ENCODE measurements at regions not wholly inside any gene's neighbourhood (a gene's known extent, or its start where the extent isn't known, plus 50 kb on each side); places are given as distances from the start of the nearest gene placed in this dataset.
"Not testable (repeated sequence)": the region's sequence is repeated elsewhere in the genome, so short reads cannot be mapped to it uniquely, and the experiment has no call there.

DNA sequence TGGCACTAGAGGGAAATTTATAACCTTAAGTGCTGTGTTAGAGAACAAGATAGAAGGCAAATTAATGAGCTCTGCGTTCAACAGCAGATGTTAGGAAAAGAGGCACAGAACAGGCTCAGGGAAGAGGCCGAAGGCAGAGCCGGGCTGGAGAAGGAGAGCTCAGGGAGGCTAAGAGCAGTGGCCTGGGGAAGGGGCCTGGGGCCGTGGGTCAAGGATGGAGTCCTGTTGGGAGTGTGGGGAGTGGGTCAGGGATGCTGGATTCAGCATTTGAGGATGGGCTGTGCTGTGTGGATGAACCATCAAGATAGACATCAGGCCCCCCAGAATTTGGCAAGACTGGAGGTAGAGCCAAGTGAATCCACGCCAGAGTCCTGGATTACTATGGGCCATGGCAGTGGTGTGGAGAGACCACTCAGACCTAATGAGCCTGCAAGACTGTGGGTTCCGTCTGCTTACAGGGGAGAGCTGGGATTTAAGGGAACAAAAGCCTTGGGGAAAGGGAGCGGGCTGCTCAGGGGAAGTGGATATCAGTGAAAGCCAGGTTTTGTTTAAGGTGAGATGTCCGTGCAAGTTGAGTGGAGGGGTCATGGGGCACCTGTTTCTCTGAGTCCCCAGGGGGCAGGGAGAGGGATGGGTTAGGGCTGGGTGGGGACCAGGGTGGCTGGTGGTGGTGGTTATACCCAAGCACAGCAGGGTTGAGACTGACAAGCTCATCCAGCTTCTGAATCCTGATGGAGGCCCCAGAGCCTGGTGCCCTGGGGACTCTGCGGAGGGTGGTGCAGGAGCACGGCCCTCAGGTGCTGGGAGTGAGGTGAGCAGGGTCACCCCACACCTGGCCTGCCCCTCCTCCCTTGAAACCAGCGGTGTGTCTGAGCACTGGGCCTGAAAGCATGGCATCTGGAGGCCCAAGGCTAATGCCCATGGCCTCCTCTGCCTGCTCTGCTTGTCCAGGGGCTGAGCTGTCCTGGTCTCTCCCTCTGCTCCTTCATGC lies 101.7 kb downstream of the BMS1 start:
- H3K4me1 Mint-ChIP-seq: no peaks in the 10 kb centered on the region
- no peak for DNase-seq
- peaks cover 3% of the 10 kb centered on the region for H3K36me3 Mint-ChIP-seq
- H3K4me3 Mint-ChIP-seq: no peak overlapping the region
- no peak overlapping the region for H3K27ac Mint-ChIP-seq
- H3K9me3 Mint-ChIP-seq: peaks cover 14% of the 10 kb centered on the region
- peaks cover 7% of the 10 kb centered on the region for H3K27me3 Mint-ChIP-seq

- Mint-ChIP-seq H3K4me1 (no peaks in the 10 kb centered on the region), H3K9me3 (peaks cover 14% of the 10 kb centered on the region), H3K4me3 (no peak overlapping the region), H3K27me3 (peaks cover under 1% of the 10 kb centered on the region), H3K36me3 (peaks cover 3% of the 10 kb centered on the region), H3K27ac (no peak overlapping the region)
- DNase-seq: no peak
Measured at GRCh38 chr10:42885491-42886270, 103.1 kb downstream of the BMS1 start.

DNA sequence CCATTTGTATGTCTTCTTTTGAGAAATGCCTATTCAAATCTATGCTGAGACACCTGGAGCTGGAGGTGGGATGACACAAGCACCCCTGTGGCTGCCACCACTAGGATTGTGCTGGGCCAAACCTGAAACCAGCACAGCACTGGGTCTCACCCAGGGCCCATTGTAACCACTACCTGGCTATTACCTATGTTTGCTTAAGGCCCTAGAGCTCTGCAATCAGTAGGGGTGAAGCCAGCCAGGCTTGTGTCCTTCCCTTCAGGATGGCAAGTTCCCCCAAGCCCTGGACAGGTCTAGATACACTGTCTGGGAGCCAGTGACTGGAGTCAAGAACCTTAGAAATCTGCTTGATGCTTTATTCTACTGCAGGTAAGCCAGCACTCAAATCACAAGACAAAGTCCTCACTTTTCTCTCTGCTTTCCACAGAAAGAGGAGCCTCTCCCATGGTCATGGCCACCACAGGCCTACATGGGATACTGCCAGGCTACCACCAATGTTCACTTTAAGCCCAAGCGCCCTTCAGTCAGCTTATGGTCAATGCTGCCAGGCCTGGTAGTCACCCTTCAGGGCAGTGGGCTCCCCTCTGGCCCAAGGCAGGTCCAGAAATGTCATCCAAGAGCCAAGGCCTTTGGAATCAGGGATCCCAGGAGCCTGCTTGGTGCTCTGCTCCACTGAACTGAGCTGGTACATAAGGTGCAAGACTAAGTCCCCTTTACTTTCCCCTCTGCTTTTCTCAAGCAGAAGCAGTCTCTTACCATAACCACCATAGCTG lies 105.3 kb downstream of the BMS1 start:
- no peak for DNase-seq
- Mint-ChIP-seq H3K36me3 (no peaks in the 10 kb centered on the region), H3K27me3 (no peaks in the 10 kb centered on the region), H3K9me3 (peaks cover 2% of the 10 kb centered on the region), H3K4me3 (no peak overlapping the region), H3K27ac (no peak overlapping the region), H3K4me1 (no peaks in the 10 kb centered on the region)

- Mint-ChIP-seq H3K4me3 (no peak overlapping the region), H3K27ac (no peak overlapping the region), H3K9me3 (peaks cover 2% of the 10 kb centered on the region), H3K36me3 (no peaks in the 10 kb centered on the region), H3K4me1 (no peaks in the 10 kb centered on the region), H3K27me3 (peaks cover 3% of the 10 kb centered on the region)
- DNase-seq: no peak
Measured at GRCh38 chr10:42888504-42889095, 106.0 kb downstream of the BMS1 start.

GRCh38 chr10:42896735-42897134 lies 114.1 kb downstream of the BMS1 start:
- peaks cover 59% of the 10 kb centered on the region for H3K27me3 Mint-ChIP-seq
- H3K36me3 Mint-ChIP-seq: peaks cover 6% of the 10 kb centered on the region
- H3K9me3 Mint-ChIP-seq: peaks cover 11% of the 10 kb centered on the region
- H3K4me1 Mint-ChIP-seq: peaks cover 9% of the 10 kb centered on the region
- no peak overlapping the region for H3K4me3 Mint-ChIP-seq
- H3K27ac Mint-ChIP-seq: no peak overlapping the region
- no peak for DNase-seq

DNA sequence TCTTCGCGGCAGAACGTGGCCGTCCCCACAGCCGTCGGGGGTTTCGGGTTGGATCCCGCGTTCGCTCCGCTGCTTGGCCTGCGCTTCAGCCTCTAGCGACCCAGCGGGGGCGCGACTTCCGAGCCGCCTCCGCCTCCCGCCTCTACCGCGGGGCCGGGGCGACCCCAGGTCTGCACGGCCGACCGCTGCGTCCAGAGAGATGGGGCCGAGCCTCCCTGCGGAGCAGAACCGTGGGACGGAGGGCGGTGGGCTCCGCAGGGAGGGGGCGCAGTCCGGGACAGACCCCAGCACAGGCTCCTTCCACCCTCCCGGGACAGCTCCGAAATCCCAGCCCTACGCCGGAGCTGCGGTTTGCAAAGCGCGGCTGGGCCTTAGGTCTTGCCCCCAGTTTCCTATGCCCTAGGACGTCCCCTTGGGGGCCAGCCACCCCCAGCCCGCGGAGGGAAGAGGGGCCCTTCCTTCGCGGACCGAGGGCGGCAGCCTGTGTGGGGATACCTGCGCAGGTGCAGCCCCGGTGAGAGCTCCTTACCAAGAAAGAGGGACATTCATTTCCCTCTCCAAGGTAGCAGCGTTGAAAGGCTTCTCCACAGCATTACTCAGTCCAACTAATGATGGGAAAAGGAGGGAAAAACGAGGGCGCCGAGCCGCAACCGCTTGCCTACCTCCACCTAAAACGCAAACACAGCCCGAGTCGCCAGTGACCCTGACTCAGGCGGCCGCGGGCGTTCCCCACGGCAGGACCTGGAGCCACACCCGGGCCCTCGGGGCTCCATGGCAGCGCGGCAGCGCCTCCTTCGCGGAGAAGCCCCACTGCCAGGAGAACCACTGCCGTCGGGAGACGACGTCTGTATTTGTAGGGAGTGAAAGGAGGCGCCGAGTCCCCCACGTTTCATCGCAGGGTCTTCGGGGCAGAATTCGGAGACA lies 115.7 kb downstream of the BMS1 start:
- DNase-seq: no peak
- no peak overlapping the region for H3K27ac Mint-ChIP-seq
- peaks cover 7% of the 10 kb centered on the region for H3K36me3 Mint-ChIP-seq
- peaks cover 11% of the 10 kb centered on the region for H3K9me3 Mint-ChIP-seq
- peaks cover 59% of the 10 kb centered on the region for H3K27me3 Mint-ChIP-seq
- peaks cover 9% of the 10 kb centered on the region for H3K4me1 Mint-ChIP-seq
- H3K4me3 Mint-ChIP-seq: no peak overlapping the region

- H3K27me3 Mint-ChIP-seq: peaks cover 52% of the 10 kb centered on the region
- H3K27ac Mint-ChIP-seq: no peak overlapping the region
- H3K9me3 Mint-ChIP-seq: peaks cover 11% of the 10 kb centered on the region
- DNase-seq: no peak
- H3K36me3 Mint-ChIP-seq: peaks cover 7% of the 10 kb centered on the region
- no peak overlapping the region for H3K4me3 Mint-ChIP-seq
- H3K4me1 Mint-ChIP-seq: peaks cover 9% of the 10 kb centered on the region
Measured at GRCh38 chr10:42899036-42899435, 116.4 kb downstream of the BMS1 start.

DNA sequence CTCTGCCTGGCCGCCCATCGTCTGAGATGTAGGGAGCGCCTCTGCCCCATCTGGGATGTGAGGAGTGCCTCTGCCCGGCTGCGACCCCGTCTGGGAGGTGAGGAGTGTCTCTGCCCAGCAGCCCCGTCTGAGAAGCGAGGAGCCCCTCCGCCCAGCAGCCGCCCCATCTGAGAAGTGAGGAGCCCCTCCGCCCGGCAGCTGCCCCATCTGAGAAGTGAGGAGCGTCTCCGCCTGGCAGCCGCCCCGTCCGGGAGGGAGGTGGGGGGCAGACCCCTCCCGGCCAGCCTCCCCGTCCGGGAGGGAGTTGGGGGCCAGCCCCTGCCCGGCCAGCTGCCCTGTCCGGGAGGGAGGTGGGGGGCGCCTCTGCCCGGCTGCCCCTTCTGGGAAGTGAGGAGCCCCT lies 117.8 kb downstream of the BMS1 start:
- not testable (repeated sequence) for H3K27ac Mint-ChIP-seq, H3K4me1 Mint-ChIP-seq

DNA sequence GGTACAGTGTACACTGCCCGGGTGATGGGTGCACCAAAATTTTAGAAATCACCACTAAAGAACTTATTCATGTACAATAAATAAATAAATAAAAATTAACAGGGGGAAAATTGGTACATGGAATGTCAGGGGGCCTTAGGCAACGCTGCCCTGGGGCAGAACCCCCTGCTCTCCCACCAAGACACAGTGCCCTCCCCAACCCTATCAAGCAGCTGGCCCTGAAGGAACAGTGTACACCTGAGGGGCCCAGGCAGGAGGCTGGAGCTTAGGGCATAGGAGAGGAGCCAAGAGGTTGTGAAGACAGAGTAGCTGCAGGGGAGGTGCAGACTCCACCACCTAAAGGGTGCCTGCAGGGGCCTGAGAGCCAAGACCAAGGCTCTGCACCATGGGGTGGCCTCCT lies 128.8 kb downstream of the BMS1 start:
- H3K4me3 Mint-ChIP-seq: no peak overlapping the region
- DNase-seq: no peak
- H3K36me3 Mint-ChIP-seq: peaks cover 2% of the 10 kb centered on the region
- peaks cover 21% of the 10 kb centered on the region for H3K9me3 Mint-ChIP-seq
- H3K27me3 Mint-ChIP-seq: peaks cover 9% of the 10 kb centered on the region
- H3K27ac Mint-ChIP-seq: no peak overlapping the region
- H3K4me1 Mint-ChIP-seq: no peaks in the 10 kb centered on the region

More for the DNA sequence above, 117.8 kb downstream of the BMS1 start:
- H3K9me3 Mint-ChIP-seq: peaks cover 11% of the 10 kb centered on the region
- H3K36me3 Mint-ChIP-seq, H3K4me3 Mint-ChIP-seq, DNase-seq: not testable (repeated sequence)
- peaks cover 42% of the 10 kb centered on the region for H3K27me3 Mint-ChIP-seq

- peaks cover 2% of the 10 kb centered on the region for H3K36me3 Mint-ChIP-seq
- no peak overlapping the region for H3K27ac Mint-ChIP-seq
- no peaks in the 10 kb centered on the region for H3K27me3 Mint-ChIP-seq
- no peak for DNase-seq
- peaks cover 25% of the 10 kb centered on the region for H3K9me3 Mint-ChIP-seq
- H3K4me3 Mint-ChIP-seq: no peak overlapping the region
- peaks cover 5% of the 10 kb centered on the region for H3K4me1 Mint-ChIP-seq
Measured at GRCh38 chr10:42916974-42917373, 134.4 kb downstream of the BMS1 start.

DNA sequence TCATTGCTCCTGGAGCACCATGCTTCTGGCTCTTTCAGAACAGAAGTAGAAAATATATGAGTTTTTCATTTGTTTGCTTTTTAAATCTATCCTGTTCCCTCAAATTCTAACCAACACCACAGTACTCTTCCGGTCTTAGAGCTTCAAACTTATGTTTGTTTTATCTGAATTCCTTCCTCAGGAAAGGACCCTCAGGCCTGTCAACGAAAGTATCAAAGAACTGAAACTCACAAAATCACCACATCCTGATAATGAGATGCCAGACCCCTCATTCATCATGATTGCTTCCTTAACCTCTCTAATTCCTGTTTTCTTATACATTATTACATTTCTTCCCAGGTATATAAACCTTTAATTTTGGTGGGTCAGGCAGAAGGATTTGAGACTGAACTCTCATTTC lies 135.2 kb downstream of the BMS1 start:
- Mint-ChIP-seq H3K27ac (no peak overlapping the region), H3K4me1 (peaks cover 5% of the 10 kb centered on the region), H3K27me3 (no peaks in the 10 kb centered on the region), H3K9me3 (peaks cover 26% of the 10 kb centered on the region), H3K36me3 (peaks cover 2% of the 10 kb centered on the region), H3K4me3 (no peak overlapping the region)
- no peak for DNase-seq

- H3K4me1 Mint-ChIP-seq: peaks cover 5% of the 10 kb centered on the region
Measured at GRCh38 chr10:42921951-42922350, 139.4 kb downstream of the BMS1 start.

DNA sequence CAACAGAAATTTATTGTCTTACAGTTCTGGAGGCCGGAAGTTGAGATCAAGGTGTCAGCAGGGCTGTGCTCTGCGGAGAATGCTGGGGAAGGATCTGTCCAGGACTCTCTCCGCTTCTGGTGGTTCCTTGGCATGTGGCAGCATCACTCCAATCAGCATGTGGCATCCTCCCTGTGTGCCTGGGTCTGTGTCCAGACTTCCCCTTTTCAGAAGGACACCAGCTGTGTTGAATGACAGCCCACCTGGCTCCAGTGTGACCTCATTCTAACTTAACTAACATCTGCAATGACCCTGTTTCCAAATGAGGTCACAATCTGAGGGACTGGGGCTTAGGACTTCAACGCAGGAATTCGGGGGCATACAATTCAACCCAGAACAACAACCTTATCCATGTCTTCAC lies 141.9 kb downstream of the BMS1 start:
- H3K27ac Mint-ChIP-seq: no peak overlapping the region
- H3K4me1 Mint-ChIP-seq: no peaks in the 10 kb centered on the region
- H3K4me3 Mint-ChIP-seq: no peak overlapping the region
- no peaks in the 10 kb centered on the region for H3K36me3 Mint-ChIP-seq
- no peak for DNase-seq
- peaks cover 6% of the 10 kb centered on the region for H3K9me3 Mint-ChIP-seq
- H3K27me3 Mint-ChIP-seq: no peaks in the 10 kb centered on the region

More at GRCh38 chr10:42921951-42922350, 139.4 kb downstream of the BMS1 start:
- Mint-ChIP-seq H3K27ac (no peak overlapping the region), H3K4me3 (no peak overlapping the region), H3K9me3 (peaks cover 14% of the 10 kb centered on the region), H3K36me3 (peaks cover 2% of the 10 kb centered on the region), H3K27me3 (no peaks in the 10 kb centered on the region)
- DNase-seq: no peak

DNA sequence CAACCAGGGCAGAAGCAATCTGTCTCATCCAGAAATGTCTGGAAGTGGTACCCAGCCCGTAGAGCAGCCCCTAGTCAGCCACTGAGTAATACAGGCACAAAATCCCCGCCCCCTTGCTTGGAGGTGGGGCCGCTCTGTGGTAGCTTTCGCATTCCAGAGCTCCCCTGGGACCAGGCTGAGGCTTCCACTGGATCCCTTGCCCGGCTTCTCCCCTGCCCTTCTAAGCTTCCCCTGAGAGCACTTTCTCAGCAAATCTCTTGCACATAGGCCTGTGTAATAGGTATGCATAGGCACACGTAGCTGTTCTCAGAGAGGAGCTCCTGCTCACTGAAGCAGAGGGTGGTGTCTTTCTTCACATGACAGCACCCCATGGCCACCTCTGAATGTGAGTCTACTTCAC lies 144.2 kb downstream of the BMS1 start:
- Mint-ChIP-seq H3K27me3 (no peaks in the 10 kb centered on the region), H3K4me1 (no peaks in the 10 kb centered on the region), H3K36me3 (no peaks in the 10 kb centered on the region), H3K27ac (no peak overlapping the region), H3K9me3 (peaks cover 4% of the 10 kb centered on the region), H3K4me3 (no peak overlapping the region)
- no peak for DNase-seq
